ENCODE measurements at regions not wholly inside any gene's neighbourhood (a gene's known extent, or its start where the extent isn't known, plus 50 kb on each side); places are given as distances from the start of the nearest gene placed in this dataset.

DNA sequence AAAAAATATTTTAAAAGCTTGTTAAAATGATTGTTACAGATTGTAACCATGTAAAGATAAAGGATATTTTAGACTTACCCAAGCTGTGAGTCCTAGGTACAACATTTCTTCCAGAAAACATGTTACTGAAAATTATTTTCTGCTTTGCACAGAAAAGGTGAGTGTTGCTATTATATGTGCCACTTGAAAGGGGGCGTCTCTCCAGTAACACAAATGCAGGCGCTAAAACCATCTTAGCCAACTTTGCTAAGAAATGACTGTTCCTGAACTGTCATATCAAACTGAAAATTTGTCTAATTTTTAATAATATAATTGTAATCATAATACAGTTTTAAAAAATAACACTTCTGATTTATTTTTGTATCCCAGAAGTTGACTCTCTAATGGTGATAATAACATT is 75.6 kb upstream of the KRAS start:
- Histone ChIP-seq H3K4me1 (ENCODE audit: insufficient read depth, low read length, poor library complexity, severe bottlenecking) (no peaks in the 10 kb centered on the region), H3K4me3 (ENCODE audit: low read depth, low read length, poor library complexity, severe bottlenecking) (no peak overlapping the region), H3K27me3 (replicated peaks; ENCODE audit: insufficient read depth, low read depth, low read length, poor library complexity) (no peaks in the 10 kb centered on the region), H3K9me3 (ENCODE audit: low read depth, low read length, poor library complexity, severe bottlenecking) (no peaks in the 10 kb centered on the region), H3K36me3 (ENCODE audit: insufficient read depth, low read length, poor library complexity, severe bottlenecking) (no peaks in the 10 kb centered on the region), H3K27ac (ENCODE audit: low read depth, low read length, poor library complexity, severe bottlenecking) (no peak overlapping the region)
- no peak for DNase-seq (ENCODE audit: low spot score)
- ChIA-PET CTCF (no interaction called here), POLR2A (ENCODE audit: low non-redundant PET) (no interaction called here)
- intact Hi-C loops (cut with micrococcal nuclease; ENCODE audit: unreplicated experiment): no loop called here
- TF ChIP-seq CTCF (conservative IDR thresholded peaks at IDR 0.05; ENCODE audit: low read depth, low read length): no peak
- TF ChIP-seq EZH2 (IDR thresholded peaks at IDR 0.05; ENCODE audit: borderline replicate concordance, low read depth, low read length, poor library complexity, severe bottlenecking): no peak
- no TSS peak for BruUV-seq (replicated peaks)

DNA sequence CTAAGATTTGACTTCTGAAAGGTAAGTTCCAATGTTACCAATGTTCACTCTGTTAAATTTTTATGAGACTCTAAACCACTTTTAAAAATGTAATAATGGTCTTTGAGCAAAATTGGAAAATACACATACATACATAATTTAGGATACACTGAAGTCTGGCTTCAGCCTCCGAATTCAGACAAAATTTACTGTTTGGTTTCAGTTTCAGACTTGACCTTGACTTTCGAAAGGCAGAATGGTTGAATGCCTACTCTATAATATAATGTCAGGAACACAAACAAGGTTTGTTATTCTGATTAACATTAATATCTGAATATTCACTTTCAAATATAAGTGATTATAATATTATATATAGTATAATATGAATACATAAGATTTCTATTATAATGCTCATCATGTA is 74.1 kb upstream of the KRAS start:
- Histone ChIP-seq H3K27me3 (replicated peaks; ENCODE audit: insufficient read depth, low read depth, low read length, poor library complexity) (no peaks in the 10 kb centered on the region), H3K4me1 (ENCODE audit: insufficient read depth, low read length, poor library complexity, severe bottlenecking) (peaks cover 8% of the 10 kb centered on the region), H3K4me3 (ENCODE audit: low read depth, low read length, poor library complexity, severe bottlenecking) (no peak overlapping the region), H3K27ac (ENCODE audit: low read depth, low read length, poor library complexity, severe bottlenecking) (no peak overlapping the region), H3K9me3 (ENCODE audit: low read depth, low read length, poor library complexity, severe bottlenecking) (no peaks in the 10 kb centered on the region), H3K36me3 (ENCODE audit: insufficient read depth, low read length, poor library complexity, severe bottlenecking) (no peaks in the 10 kb centered on the region)
- no peak for DNase-seq (ENCODE audit: low spot score)
- TF ChIP-seq CTCF (conservative IDR thresholded peaks at IDR 0.05; ENCODE audit: low read depth, low read length) (no peak), EZH2 (IDR thresholded peaks at IDR 0.05; ENCODE audit: borderline replicate concordance, low read depth, low read length, poor library complexity, severe bottlenecking) (no peak)
- BruUV-seq (replicated peaks): no TSS peak
- intact Hi-C loops (cut with micrococcal nuclease; ENCODE audit: unreplicated experiment): no loop called here
- ChIA-PET CTCF (no interaction called here), POLR2A (ENCODE audit: low non-redundant PET) (no interaction called here)

GRCh38 chr12:25323581-25323982 is 72.9 kb upstream of the KRAS start:
- no peak for DNase-seq (ENCODE audit: low spot score)
- CTCF ChIA-PET: no interaction called here
- Histone ChIP-seq H3K9me3 (ENCODE audit: low read depth, low read length, poor library complexity, severe bottlenecking) (no peaks in the 10 kb centered on the region), H3K4me3 (ENCODE audit: low read depth, low read length, poor library complexity, severe bottlenecking) (no peak overlapping the region), H3K4me1 (ENCODE audit: insufficient read depth, low read length, poor library complexity, severe bottlenecking) (peaks cover 8% of the 10 kb centered on the region), H3K36me3 (ENCODE audit: insufficient read depth, low read length, poor library complexity, severe bottlenecking) (no peaks in the 10 kb centered on the region), H3K27me3 (replicated peaks; ENCODE audit: insufficient read depth, low read depth, low read length, poor library complexity) (no peaks in the 10 kb centered on the region), H3K27ac (ENCODE audit: low read depth, low read length, poor library complexity, severe bottlenecking) (no peak overlapping the region)
- BruUV-seq (replicated peaks): no TSS peak
- TF ChIP-seq CTCF (conservative IDR thresholded peaks at IDR 0.05; ENCODE audit: low read depth, low read length): no peak
- TF ChIP-seq EZH2 (IDR thresholded peaks at IDR 0.05; ENCODE audit: borderline replicate concordance, low read depth, low read length, poor library complexity, severe bottlenecking): no peak
- POLR2A ChIA-PET (ENCODE audit: low non-redundant PET): no interaction called here
- intact Hi-C loops (cut with micrococcal nuclease; ENCODE audit: unreplicated experiment): no loop called here
